GM23338 (cell line): ENCODE measurements at regions not wholly inside any gene's neighbourhood (a gene's known extent, or its start where the extent isn't known, plus 50 kb on each side); places are given as distances from the start of the nearest gene placed in this dataset.

Source experiments
- ATAC-seq: fragments of 200-7000 bp; cut with Tn5 transposase; 3 replicates; pipeline ENCODE4 v1.9.1; 2020
- DNase-seq: peaks from one replicate; pipeline ENCODE4 v3.0.0-alpha.2; 2015; ENCODE audit warnings: low spot score
- H2AFZ ChIP-seq: fragments of 200-600 bp; sonication (generic); 2 replicates; pipeline ENCODE4 v1.8.0; 2016; ENCODE audit warnings: antibody characterized with exemption, mild to moderate bottlenecking, moderate library complexity
- H3F3A ChIP-seq: fragments of 200-600 bp; sonication (generic); replicated peaks from 2 replicates; pipeline ENCODE4 v1.8.0; 2017; ENCODE audit warnings: antibody characterized with exemption, mixed run types, low read depth
- H3K27ac ChIP-seq: fragments of 200-600 bp; sonication (generic); 2 replicates; pipeline ENCODE4 v1.6.1; 2016; ENCODE audit warnings: low read depth
- H3K27me3 ChIP-seq: fragments of 200-600 bp; sonication (generic); 2 replicates; pipeline ENCODE4 v1.8.0; 2016; ENCODE audit warnings: mild to moderate bottlenecking, mixed run types, moderate library complexity; ENCODE audit not compliant: insufficient read depth
- H3K36me3 ChIP-seq: fragments of 200-600 bp; sonication (generic); 2 replicates; pipeline ENCODE4 v1.8.0; 2016; ENCODE audit warnings: mild to moderate bottlenecking; ENCODE audit not compliant: insufficient read depth
- H3K4me1 ChIP-seq: fragments of 200-600 bp; sonication (generic); 2 replicates; pipeline ENCODE4 v1.8.0; 2016; ENCODE audit warnings: mild to moderate bottlenecking, moderate library complexity; ENCODE audit not compliant: insufficient read depth
- H3K4me2 ChIP-seq: fragments of 200-600 bp; sonication (generic); 2 replicates; pipeline ENCODE4 v1.7.1; 2017; ENCODE audit warnings: mixed run types
- H3K4me3 ChIP-seq: fragments of 200-600 bp; sonication (generic); 2 replicates; pipeline ENCODE4 v1.6.1; 2016; ENCODE audit warnings: mixed run types
- H3K79me2 ChIP-seq: fragments of 200-600 bp; sonication (generic); replicated peaks from 2 replicates; pipeline ENCODE4 v1.8.0; 2017; ENCODE audit warnings: mild to moderate bottlenecking; ENCODE audit not compliant: insufficient read depth
- H3K9me2 ChIP-seq: fragments of 200-600 bp; sonication (generic); 2 replicates; pipeline ENCODE4 v1.8.0; 2017; ENCODE audit not compliant: insufficient read depth
- H4K20me1 ChIP-seq: fragments of 200-600 bp; sonication (generic); replicated peaks from 2 replicates; pipeline ENCODE4 v1.8.0; 2017; ENCODE audit warnings: mild to moderate bottlenecking; ENCODE audit not compliant: insufficient read depth
- H3K27ac Mint-ChIP-seq: 2 replicates; pipeline ENCODE4 v1.8.0; 2020; ENCODE audit warnings: inconsistent platforms, mild to moderate bottlenecking, moderate library complexity, mixed read lengths
- H3K27me3 Mint-ChIP-seq: 3 replicates; pipeline ENCODE4 v1.8.0; 2022; ENCODE audit warnings: low read depth, mild to moderate bottlenecking, moderate library complexity, mixed read lengths, inconsistent platforms; ENCODE audit not compliant: insufficient read depth, poor library complexity
- H3K36me3 Mint-ChIP-seq: 3 replicates; pipeline ENCODE4 v1.8.0; 2021; ENCODE audit warnings: low read depth, mild to moderate bottlenecking, inconsistent platforms, moderate library complexity, mixed read lengths
- H3K4me1 Mint-ChIP-seq: 3 replicates; pipeline ENCODE4 v1.8.0; 2020; ENCODE audit warnings: mild to moderate bottlenecking, inconsistent platforms, mixed read lengths
- H3K4me3 Mint-ChIP-seq: 3 replicates; pipeline ENCODE4 v1.8.0; 2021; ENCODE audit warnings: moderate library complexity, mild to moderate bottlenecking, inconsistent platforms, mixed read lengths
- H3K9me3 Mint-ChIP-seq: 3 replicates; pipeline ENCODE4 v1.8.0; 2020; ENCODE audit warnings: moderate library complexity, mild to moderate bottlenecking, inconsistent platforms, mixed read lengths
- CREB1 ChIP-seq: fragments of 250-450 bp; sonication (Bioruptor Pico); IDR thresholded peaks from 2 replicates; pipeline ENCODE4 v1.5.0; 2020; ENCODE audit warnings: low read depth, mild to moderate bottlenecking, moderate library complexity
- CTCF ChIP-seq, 2 experiments: fragments of 200-600 bp in 1 of 2; sonication (generic) in 1 of 2; conservative IDR thresholded peaks; 2 replicates each; pipeline versions ENCODE4 v1.5.1 to v1.6.1; 2016 to 2017; ENCODE audit warnings: antibody characterized with exemption in 2 of 2, low read depth in 2 of 2, mild to moderate bottlenecking in 2 of 2, moderate library complexity in 1 of 2
- NANOG ChIP-seq: IDR thresholded peaks from 2 replicates; pipeline ENCODE4 v1.6.1; 2016; ENCODE audit warnings: antibody characterized with exemption, borderline replicate concordance
- REST ChIP-seq: IDR thresholded peaks from one replicate; pipeline ENCODE4 v1.6.1; 2018; ENCODE audit warnings: antibody characterized with exemption; ENCODE audit not compliant: unreplicated experiment
- STAT1 ChIP-seq: IDR thresholded peaks from one replicate; pipeline ENCODE4 v1.6.1; 2016; ENCODE audit warnings: antibody characterized with exemption; ENCODE audit not compliant: unreplicated experiment

- no peaks in the 10 kb centered on the region for H3K9me3 Mint-ChIP-seq
- Histone ChIP-seq H3K27ac (no peak overlapping the region), H3K36me3 (no peaks in the 10 kb centered on the region), H3F3A (no peaks in the 10 kb centered on the region), H3K4me3 (no peak overlapping the region), H2AFZ (no peak overlapping the region), H3K9me2 (no peaks in the 10 kb centered on the region), H3K4me1 (no peaks in the 10 kb centered on the region), H4K20me1 (no peaks in the 10 kb centered on the region), H3K4me2 (no peak overlapping the region), H3K79me2 (no peaks in the 10 kb centered on the region), H3K27me3 (no peaks in the 10 kb centered on the region)
- no peak for DNase-seq
- H3K27ac Mint-ChIP-seq: no peak overlapping the region
- no peaks in the 10 kb centered on the region for H3K4me1 Mint-ChIP-seq
- no peaks in the 10 kb centered on the region; the same call in 2 of the 3 replicates for H3K36me3 Mint-ChIP-seq
- no peaks in the 10 kb centered on the region for H3K27me3 Mint-ChIP-seq
- no peak for TF ChIP-seq STAT1
- no peak for TF ChIP-seq NANOG
- no peak overlapping the region for H3K4me3 Mint-ChIP-seq
- ATAC-seq: no peak
These were observed 516.4 kb upstream of the GRIA3 start for GRCh38 chrX:122667667-122668066.

DNA sequence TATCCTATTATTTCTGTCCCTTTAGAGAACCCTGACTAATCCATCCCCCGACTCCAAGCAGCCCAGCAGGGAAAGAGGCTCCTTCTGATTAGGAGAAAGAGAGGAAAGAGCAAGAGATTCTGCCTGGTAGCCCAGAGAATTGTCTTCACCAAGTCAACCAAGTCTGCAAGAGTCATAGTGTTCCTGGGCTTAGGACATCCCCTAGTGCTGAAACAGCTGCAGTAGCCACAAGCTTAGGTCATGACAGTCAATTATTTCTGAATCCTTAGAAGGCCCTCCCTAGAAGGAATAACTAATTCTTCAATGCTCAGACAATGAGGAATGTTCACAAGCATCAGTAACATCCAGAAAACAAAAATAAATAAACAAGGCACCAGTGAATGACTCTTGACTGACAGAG, 480.3 kb upstream of the GRIA3 start:
- H3K4me3 Mint-ChIP-seq: no peak overlapping the region
- H3K36me3 Mint-ChIP-seq: peaks cover 2% of the 10 kb centered on the region; the same call in 1 of the 3 replicates
- no peaks in the 10 kb centered on the region for H3F3A ChIP-seq
- H3K4me3 ChIP-seq: no peak overlapping the region
- H3K27ac ChIP-seq: no peak overlapping the region
- no peaks in the 10 kb centered on the region for H3K9me2 ChIP-seq
- ATAC-seq (no peak), DNase-seq (peak; percentile 1)
- H3K4me1 ChIP-seq: no peaks in the 10 kb centered on the region
- no peak overlapping the region for H2AFZ ChIP-seq
- H3K36me3 ChIP-seq: no peaks in the 10 kb centered on the region
- no peaks in the 10 kb centered on the region for H3K27me3 ChIP-seq
- TF ChIP-seq CTCF (conservative IDR thresholded peaks at IDR 0.05; ENCODE audit: low read depth in 2 of 2) (peak in 1 of 2 experiments; percentile 55; a peak in 2 of 4 replicates), CREB1 (no peak)
- H3K4me1 Mint-ChIP-seq: no peaks in the 10 kb centered on the region
- H3K79me2 ChIP-seq: no peaks in the 10 kb centered on the region
- H3K27me3 Mint-ChIP-seq: no peaks in the 10 kb centered on the region
- no peaks in the 10 kb centered on the region for H4K20me1 ChIP-seq
- H3K4me2 ChIP-seq: no peak overlapping the region
- H3K27ac Mint-ChIP-seq: peak overlapping the region; percentile 74; the same call in 1 of the 2 replicates
- H3K9me3 Mint-ChIP-seq: peaks cover 3% of the 10 kb centered on the region; the same call in 1 of the 3 replicates

GRCh38 chrX:122739770-122740169, 444.3 kb upstream of the GRIA3 start:
- Histone ChIP-seq H3K36me3 (no peaks in the 10 kb centered on the region), H3K27ac (no peak overlapping the region), H4K20me1 (no peaks in the 10 kb centered on the region), H3K4me2 (no peak overlapping the region), H3F3A (no peaks in the 10 kb centered on the region), H2AFZ (no peak overlapping the region), H3K4me3 (no peak overlapping the region), H3K27me3 (no peaks in the 10 kb centered on the region), H3K9me2 (no peaks in the 10 kb centered on the region), H3K79me2 (no peaks in the 10 kb centered on the region), H3K4me1 (no peaks in the 10 kb centered on the region)
- peak in 1 of 2 experiments; percentile 57; a peak in 3 of 4 replicates for TF ChIP-seq CTCF (conservative IDR thresholded peaks at IDR 0.05; ENCODE audit: low read depth in 2 of 2)
- TF ChIP-seq REST: no peak
- H3K27ac Mint-ChIP-seq: no peak overlapping the region
- DNase-seq: peak; percentile 18
- H3K4me1 Mint-ChIP-seq: no peaks in the 10 kb centered on the region
- no peaks in the 10 kb centered on the region for H3K36me3 Mint-ChIP-seq
- ATAC-seq: no peak; the same call in 2 of the 3 replicates
- no peak overlapping the region for H3K4me3 Mint-ChIP-seq
- peaks cover 4% of the 10 kb centered on the region for H3K27me3 Mint-ChIP-seq
- peaks cover 6% of the 10 kb centered on the region; the same call in 2 of the 3 replicates for H3K9me3 Mint-ChIP-seq
